D341Med (cell line): ENCODE measurements at regions not wholly inside any gene's neighbourhood (a gene's known extent, or its start where the extent isn't known, plus 50 kb on each side); places are given as distances from the start of the nearest gene placed in this dataset.
A peak's percentile ranks its signal among the peaks of the same experiment; 100 is the strongest.

ENCODE experiments used
- DNase-seq: peaks from one replicate; pipeline ENCODE4 v3.0.0; 2012; ENCODE audit warnings: low spot score

- no peak for DNase-seq
Observed at GRCh38 chr3:25292036-25292435, 136.0 kb upstream of the RARB start.

- no peak for DNase-seq
Observed at GRCh38 chr3:25292595-25292994, 135.5 kb upstream of the RARB start.

GRCh38 chr3:25293736-25294135, 134.3 kb upstream of the RARB start:
- no peak for DNase-seq

- DNase-seq: no peak
Observed at GRCh38 chr3:25294169-25294805, 133.8 kb upstream of the RARB start.

- DNase-seq: no peak
Observed at GRCh38 chr3:25297667-25298585, 130.1 kb upstream of the RARB start.

- no peak for DNase-seq
Observed at GRCh38 chr3:25300141-25300540, 127.9 kb upstream of the RARB start.

GRCh38 chr3:25304916-25305315, 123.1 kb upstream of the RARB start:
- DNase-seq: no peak

- no peak for DNase-seq
Observed at GRCh38 chr3:25306066-25306465, 122.0 kb upstream of the RARB start.

- DNase-seq: no peak
Observed at GRCh38 chr3:25306705-25307104, 121.4 kb upstream of the RARB start.

GRCh38 chr3:25313286-25313685, 114.8 kb upstream of the RARB start:
- DNase-seq: no peak

GRCh38 chr3:25324954-25325655, 103.0 kb upstream of the RARB start:
- no peak for DNase-seq

GRCh38 chr3:25335356-25335755, 92.7 kb upstream of the RARB start:
- DNase-seq: no peak

GRCh38 chr3:25338158-25338725, 89.8 kb upstream of the RARB start:
- DNase-seq: no peak

- no peak for DNase-seq
Observed at GRCh38 chr3:25339225-25339624, 88.8 kb upstream of the RARB start.

GRCh38 chr3:25344670-25345069, 83.4 kb upstream of the RARB start:
- DNase-seq: no peak

GRCh38 chr3:25349095-25349494, 79.0 kb upstream of the RARB start:
- no peak for DNase-seq

- DNase-seq: no peak
Observed at GRCh38 chr3:25349828-25350724, 78.0 kb upstream of the RARB start.

GRCh38 chr3:25350725-25351114, 77.3 kb upstream of the RARB start:
- no peak for DNase-seq

- no peak for DNase-seq
Observed at GRCh38 chr3:25354071-25354470, 74.0 kb upstream of the RARB start.

- DNase-seq: peak; percentile 29
Observed at GRCh38 chr3:25355034-25355885, 72.8 kb upstream of the RARB start.

- no peak for DNase-seq
Observed at GRCh38 chr3:25355998-25356397, 72.1 kb upstream of the RARB start.
